ENCODE measurements at regions not wholly inside any gene's neighbourhood (a gene's known extent, or its start where the extent isn't known, plus 50 kb on each side); places are given as distances from the start of the nearest gene placed in this dataset.

GRCh38 chr9:36731068-36731956 lies 158.6 kb downstream of the MELK start:
- Histone ChIP-seq H3K4me1 (ENCODE audit: insufficient read depth, low read length, severe bottlenecking) (no peaks in the 10 kb centered on the region), H3F3A (ENCODE audit: insufficient read depth, low read length) (no peaks in the 10 kb centered on the region), H3K79me2 (ENCODE audit: insufficient read depth, low read length) (no peaks in the 10 kb centered on the region), H3K36me3 (ENCODE audit: insufficient read depth, low read length) (no peaks in the 10 kb centered on the region), H3K4me3 (ENCODE audit: low read depth, low read length, poor library complexity, severe bottlenecking) (no peak overlapping the region), H3K27ac (ENCODE audit: low read depth, low read length, poor library complexity, severe bottlenecking) (no peak overlapping the region), H2AFZ (ENCODE audit: low read length) (no peak overlapping the region), H3K9me3 (ENCODE audit: low read length) (no peaks in the 10 kb centered on the region), H3K9me2 (ENCODE audit: low read depth, low read length) (no peaks in the 10 kb centered on the region), H3K27me3 (ENCODE audit: insufficient read depth, low read length) (no peaks in the 10 kb centered on the region), H4K20me1 (ENCODE audit: insufficient read depth, low read length) (no peaks in the 10 kb centered on the region), H3K4me2 (ENCODE audit: low read length) (no peak overlapping the region), H3K9ac (ENCODE audit: low read length) (no peak overlapping the region)
- TF ChIP-seq EZH2 (IDR thresholded peaks at IDR 0.05; ENCODE audit: borderline replicate concordance, low read length) (no peak), CTCF (IDR thresholded peaks at IDR 0.05; ENCODE audit: low read length) (no peak)

GRCh38 chr9:36734737-36735136 lies 162.0 kb downstream of the MELK start:
- Histone ChIP-seq H3K79me2 (ENCODE audit: insufficient read depth, low read length) (no peaks in the 10 kb centered on the region), H4K20me1 (ENCODE audit: insufficient read depth, low read length) (no peaks in the 10 kb centered on the region), H3K9ac (ENCODE audit: low read length) (no peak overlapping the region), H3K4me2 (ENCODE audit: low read length) (no peak overlapping the region), H3K27me3 (ENCODE audit: insufficient read depth, low read length) (no peaks in the 10 kb centered on the region), H3F3A (ENCODE audit: insufficient read depth, low read length) (no peaks in the 10 kb centered on the region), H3K4me1 (ENCODE audit: insufficient read depth, low read length, severe bottlenecking) (no peaks in the 10 kb centered on the region), H3K27ac (ENCODE audit: low read depth, low read length, poor library complexity, severe bottlenecking) (no peak overlapping the region), H3K9me2 (ENCODE audit: low read depth, low read length) (no peaks in the 10 kb centered on the region), H3K9me3 (ENCODE audit: low read length) (no peaks in the 10 kb centered on the region), H2AFZ (ENCODE audit: low read length) (no peak overlapping the region), H3K36me3 (ENCODE audit: insufficient read depth, low read length) (no peaks in the 10 kb centered on the region), H3K4me3 (ENCODE audit: low read depth, low read length, poor library complexity, severe bottlenecking) (no peak overlapping the region)
- TF ChIP-seq CTCF (IDR thresholded peaks at IDR 0.05; ENCODE audit: low read length) (no peak), EZH2 (IDR thresholded peaks at IDR 0.05; ENCODE audit: borderline replicate concordance, low read length) (no peak)

GRCh38 chr9:36736648-36737047 lies 164.0 kb downstream of the MELK start:
- no peaks in the 10 kb centered on the region for H3K4me1 ChIP-seq (ENCODE audit: insufficient read depth, low read length, severe bottlenecking)
- TF ChIP-seq CTCF (IDR thresholded peaks at IDR 0.05; ENCODE audit: low read length) (no peak), EZH2 (IDR thresholded peaks at IDR 0.05; ENCODE audit: borderline replicate concordance, low read length) (no peak)
- H3F3A ChIP-seq (ENCODE audit: insufficient read depth, low read length) = no peaks in the 10 kb centered on the region
- H3K27me3 ChIP-seq (ENCODE audit: insufficient read depth, low read length) = no peaks in the 10 kb centered on the region
- no peak overlapping the region for H3K27ac ChIP-seq (ENCODE audit: low read depth, low read length, poor library complexity, severe bottlenecking)
- H3K36me3 ChIP-seq (ENCODE audit: insufficient read depth, low read length) = no peaks in the 10 kb centered on the region
- no peak overlapping the region for H3K9ac ChIP-seq (ENCODE audit: low read length)
- H4K20me1 ChIP-seq (ENCODE audit: insufficient read depth, low read length) = no peaks in the 10 kb centered on the region
- H3K79me2 ChIP-seq (ENCODE audit: insufficient read depth, low read length) = no peaks in the 10 kb centered on the region
- H3K4me3 ChIP-seq (ENCODE audit: low read depth, low read length, poor library complexity, severe bottlenecking) = no peak overlapping the region
- H3K9me3 ChIP-seq (ENCODE audit: low read length) = no peaks in the 10 kb centered on the region
- H3K4me2 ChIP-seq (ENCODE audit: low read length) = no peak overlapping the region
- no peaks in the 10 kb centered on the region for H3K9me2 ChIP-seq (ENCODE audit: low read depth, low read length)
- H2AFZ ChIP-seq (ENCODE audit: low read length) = no peak overlapping the region

All from OCI-LY1 (cell line).